DOHH2 (cell line): ENCODE measurements at regions not wholly inside any gene's neighbourhood (a gene's known extent, or its start where the extent isn't known, plus 50 kb on each side); places are given as distances from the start of the nearest gene placed in this dataset.

Source experiments
- H3F3A ChIP-seq: fragments of 200-600 bp; sonication (generic), shearing (Covaris generic); 2 replicates; pipeline ENCODE4 v1.6.0; 2016; ENCODE audit warnings: antibody characterized with exemption, mild to moderate bottlenecking; ENCODE audit not compliant: control insufficient read depth, insufficient read depth
- H3K27ac ChIP-seq: fragments of 200-600 bp; sonication (generic); 2 replicates; pipeline ENCODE4 v1.5.1; 2014; ENCODE audit warnings: low read depth, mild to moderate bottlenecking, low read length, moderate library complexity
- H3K27me3 ChIP-seq: fragments of 200-600 bp; sonication (generic); 2 replicates; pipeline ENCODE4 v1.6.1; 2014; ENCODE audit warnings: mild to moderate bottlenecking, low read length, mixed read lengths; ENCODE audit not compliant: control insufficient read depth
- H3K36me3 ChIP-seq: fragments of 200-600 bp; sonication (generic); 2 replicates; pipeline ENCODE4 v1.6.1; 2014; ENCODE audit warnings: mild to moderate bottlenecking, low read length, moderate library complexity, mixed read lengths; ENCODE audit not compliant: control insufficient read depth
- H3K4me1 ChIP-seq: fragments of 200-600 bp; sonication (generic); 2 replicates; pipeline ENCODE4 v1.6.1; 2014; ENCODE audit warnings: mild to moderate bottlenecking, low read length, mixed read lengths; ENCODE audit not compliant: control insufficient read depth
- H3K4me2 ChIP-seq: fragments of 200-600 bp; sonication (generic); 2 replicates; pipeline ENCODE4 v1.6.0; 2014; ENCODE audit warnings: mild to moderate bottlenecking, low read length, moderate library complexity
- H3K4me3 ChIP-seq: fragments of 200-600 bp; sonication (generic); 2 replicates; pipeline ENCODE4 v1.5.1; 2014; ENCODE audit warnings: mild to moderate bottlenecking, low read length, mixed read lengths
- H3K79me2 ChIP-seq: fragments of 200-600 bp; sonication (generic); 2 replicates; pipeline ENCODE4 v1.6.1; 2014; ENCODE audit warnings: mild to moderate bottlenecking, low read length, mixed read lengths; ENCODE audit not compliant: control insufficient read depth
- H3K9me2 ChIP-seq: fragments of 200-600 bp; sonication (generic); replicated peaks from 2 replicates; pipeline ENCODE4 v1.6.1; 2014; ENCODE audit warnings: mild to moderate bottlenecking, low read length, mixed read lengths; ENCODE audit not compliant: control insufficient read depth
- H3K9me3 ChIP-seq: fragments of 200-600 bp; sonication (generic); 2 replicates; pipeline ENCODE4 v1.6.1; 2014; ENCODE audit warnings: antibody characterized with exemption, low read length, mixed read lengths; ENCODE audit not compliant: control insufficient read depth, insufficient read depth
- H4K20me1 ChIP-seq: fragments of 200-600 bp; sonication (generic); 2 replicates; pipeline ENCODE4 v1.6.0; 2014; ENCODE audit warnings: low read depth, mild to moderate bottlenecking, antibody characterized with exemption, low read length, moderate library complexity; ENCODE audit not compliant: control insufficient read depth, insufficient read depth
- EZH2phosphoT487 ChIP-seq: fragments of 200-600 bp; sonication (generic); IDR thresholded peaks from 2 replicates; pipeline ENCODE4 v1.6.1; 2017; ENCODE audit warnings: borderline replicate concordance, mild to moderate bottlenecking, antibody characterized with exemption, low read length, moderate library complexity, mixed read lengths
- TF ChIP-seq, protein P1 (sequence below): fragments of 200-600 bp; sonication (generic); IDR thresholded peaks from one replicate; pipeline ENCODE4 v1.5.1; 2014; ENCODE audit warnings: antibody characterized with exemption, mild to moderate bottlenecking, low read depth, low read length; ENCODE audit not compliant: poor library complexity, severe bottlenecking

DNA sequence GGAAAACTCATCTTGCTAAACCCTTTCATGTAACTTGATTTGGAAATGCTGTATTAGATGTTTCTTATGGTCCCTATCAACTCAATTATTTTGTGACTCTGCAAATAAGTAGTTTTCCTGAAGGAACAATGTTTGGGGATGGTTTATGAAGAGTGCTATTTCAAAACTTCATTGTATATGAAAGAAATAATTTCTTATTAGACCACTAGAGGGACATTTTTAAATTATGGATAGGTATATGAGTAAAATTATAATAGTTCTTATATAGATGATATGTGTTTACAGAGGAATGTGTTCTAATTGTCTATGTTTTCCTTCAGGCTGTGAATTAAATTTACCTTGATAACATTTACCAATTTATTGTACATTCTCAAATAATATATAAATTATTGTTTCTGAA is 509.4 kb upstream of the RAG2 start:
- H3K4me3 ChIP-seq: no peak overlapping the region
- H3K27ac ChIP-seq: no peak overlapping the region
- TF ChIP-seq, protein P1, sequence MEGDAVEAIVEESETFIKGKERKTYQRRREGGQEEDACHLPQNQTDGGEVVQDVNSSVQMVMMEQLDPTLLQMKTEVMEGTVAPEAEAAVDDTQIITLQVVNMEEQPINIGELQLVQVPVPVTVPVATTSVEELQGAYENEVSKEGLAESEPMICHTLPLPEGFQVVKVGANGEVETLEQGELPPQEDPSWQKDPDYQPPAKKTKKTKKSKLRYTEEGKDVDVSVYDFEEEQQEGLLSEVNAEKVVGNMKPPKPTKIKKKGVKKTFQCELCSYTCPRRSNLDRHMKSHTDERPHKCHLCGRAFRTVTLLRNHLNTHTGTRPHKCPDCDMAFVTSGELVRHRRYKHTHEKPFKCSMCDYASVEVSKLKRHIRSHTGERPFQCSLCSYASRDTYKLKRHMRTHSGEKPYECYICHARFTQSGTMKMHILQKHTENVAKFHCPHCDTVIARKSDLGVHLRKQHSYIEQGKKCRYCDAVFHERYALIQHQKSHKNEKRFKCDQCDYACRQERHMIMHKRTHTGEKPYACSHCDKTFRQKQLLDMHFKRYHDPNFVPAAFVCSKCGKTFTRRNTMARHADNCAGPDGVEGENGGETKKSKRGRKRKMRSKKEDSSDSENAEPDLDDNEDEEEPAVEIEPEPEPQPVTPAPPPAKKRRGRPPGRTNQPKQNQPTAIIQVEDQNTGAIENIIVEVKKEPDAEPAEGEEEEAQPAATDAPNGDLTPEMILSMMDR: peak; percentile 20
- no peak for TF ChIP-seq EZH2phosphoT487

DNA sequence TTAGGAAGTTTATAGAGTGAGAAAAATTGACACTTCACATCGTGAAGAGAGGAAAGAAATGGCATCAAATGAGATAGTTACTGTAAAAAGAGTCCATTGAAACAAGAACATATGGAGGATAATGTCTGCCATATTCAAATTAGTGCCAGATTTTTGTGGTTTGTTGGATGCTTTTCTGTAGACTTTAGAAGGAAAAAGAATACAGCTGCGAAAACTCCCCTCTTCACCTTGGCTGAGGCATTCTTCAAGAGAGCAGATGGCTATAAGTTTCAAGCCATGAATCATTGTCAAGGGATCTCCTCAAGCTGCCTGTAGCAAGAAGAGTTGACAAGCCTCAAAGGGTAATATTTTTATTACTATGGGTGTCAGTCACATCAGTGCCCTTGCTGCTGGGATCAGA is 507.4 kb upstream of the RAG2 start:
- Histone ChIP-seq H3K27ac (no peak overlapping the region), H3K9me3 (no peaks in the 10 kb centered on the region), H3K9me2 (no peaks in the 10 kb centered on the region), H3K36me3 (no peaks in the 10 kb centered on the region), H3K79me2 (no peaks in the 10 kb centered on the region), H3K4me1 (no peaks in the 10 kb centered on the region), H4K20me1 (no peaks in the 10 kb centered on the region), H3K4me3 (no peak overlapping the region), H3F3A (no peaks in the 10 kb centered on the region), H3K27me3 (no peaks in the 10 kb centered on the region), H3K4me2 (no peak overlapping the region)
- no peak for TF ChIP-seq EZH2phosphoT487
- TF ChIP-seq, protein P1: no peak

More for the DNA sequence above, 509.4 kb upstream of the RAG2 start:
- Histone ChIP-seq H3K4me1 (no peaks in the 10 kb centered on the region), H3K36me3 (no peaks in the 10 kb centered on the region), H3K27me3 (no peaks in the 10 kb centered on the region), H3K9me2 (no peaks in the 10 kb centered on the region), H3K9me3 (no peaks in the 10 kb centered on the region), H3F3A (no peaks in the 10 kb centered on the region), H3K4me2 (no peak overlapping the region), H3K79me2 (no peaks in the 10 kb centered on the region), H4K20me1 (no peaks in the 10 kb centered on the region)

DNA sequence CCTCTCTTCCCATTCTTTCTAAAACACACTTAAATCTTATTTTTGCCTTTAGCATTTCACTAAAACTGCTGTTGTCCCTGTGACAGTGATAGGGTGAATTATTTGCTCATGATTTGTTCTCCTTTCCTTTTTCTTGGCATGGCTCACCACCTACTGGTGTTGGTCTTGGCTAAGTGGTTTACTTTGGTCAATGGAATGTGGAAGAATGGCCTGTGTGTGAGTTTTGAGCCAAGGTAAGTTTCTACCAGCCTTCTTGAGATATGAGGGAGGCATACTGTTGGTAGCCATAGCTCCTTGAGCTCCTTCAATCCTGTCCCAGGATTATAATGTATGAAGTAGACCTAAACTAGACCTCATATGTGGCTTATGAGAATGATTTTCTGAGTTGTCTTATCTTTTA is 506.3 kb upstream of the RAG2 start:
- Histone ChIP-seq H3K79me2 (no peaks in the 10 kb centered on the region), H4K20me1 (no peaks in the 10 kb centered on the region), H3K9me2 (no peaks in the 10 kb centered on the region), H3K27ac (no peak overlapping the region), H3F3A (no peaks in the 10 kb centered on the region), H3K27me3 (no peaks in the 10 kb centered on the region), H3K9me3 (no peaks in the 10 kb centered on the region), H3K36me3 (no peaks in the 10 kb centered on the region), H3K4me1 (no peaks in the 10 kb centered on the region), H3K4me2 (no peak overlapping the region), H3K4me3 (no peak overlapping the region)
- TF ChIP-seq EZH2phosphoT487: no peak
- TF ChIP-seq, protein P1: no peak

DNA sequence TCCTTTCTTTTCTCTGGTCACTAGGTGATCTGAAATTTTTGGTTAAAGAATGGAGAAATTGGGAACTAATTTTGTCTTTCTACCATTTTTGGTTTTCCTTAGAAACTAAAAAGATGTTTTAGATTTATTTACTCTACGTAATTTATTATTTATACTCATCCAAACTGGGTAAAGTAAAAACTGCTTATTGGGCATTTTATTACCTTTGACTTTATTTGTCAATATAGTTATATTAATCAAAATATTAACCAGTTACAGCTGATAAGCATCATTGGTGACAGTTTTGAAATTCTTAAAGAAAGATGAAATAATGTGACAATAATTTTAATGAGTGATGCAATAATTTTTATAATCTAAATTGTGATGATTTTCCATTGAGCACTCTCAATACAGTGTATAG is 502.0 kb upstream of the RAG2 start:
- Histone ChIP-seq H3F3A (no peaks in the 10 kb centered on the region), H3K9me2 (no peaks in the 10 kb centered on the region), H3K27me3 (no peaks in the 10 kb centered on the region), H3K4me2 (no peak overlapping the region), H3K79me2 (no peaks in the 10 kb centered on the region), H3K4me3 (no peak overlapping the region), H3K27ac (no peak overlapping the region), H4K20me1 (no peaks in the 10 kb centered on the region), H3K9me3 (no peaks in the 10 kb centered on the region), H3K4me1 (no peaks in the 10 kb centered on the region), H3K36me3 (no peaks in the 10 kb centered on the region)
- no peak for TF ChIP-seq EZH2phosphoT487
- TF ChIP-seq, protein P1: no peak
